Activated T-helper 17 cell treated with anti-CD3 and anti-CD28 coated beads, Interleukin-2, amount 50 U/mL, for 72 hours (primary cell): ENCODE measurements at regions not wholly inside any gene's neighbourhood (a gene's known extent, or its start where the extent isn't known, plus 50 kb on each side); places are given as distances from the start of the nearest gene placed in this dataset.

ENCODE experiments used
- ATAC-seq: fragments of 150-1000 bp; cut with Tn5 transposase; replicated peaks from 2 replicates; pipeline ENCODE4 v1.10.0; 2021; ENCODE audit warnings: mild to moderate bottlenecking, moderate library complexity
- H3K27ac Mint-ChIP-seq: one replicate; pipeline ENCODE4 v1.8.0; 2022; ENCODE audit warnings: mixed read lengths
- H3K27me3 Mint-ChIP-seq: one replicate; pipeline ENCODE4 v1.8.0; 2022; ENCODE audit warnings: mixed read lengths
- H3K36me3 Mint-ChIP-seq: one replicate; pipeline ENCODE4 v1.8.0; 2022; ENCODE audit warnings: low read depth, mild to moderate bottlenecking, mixed read lengths
- H3K4me1 Mint-ChIP-seq: one replicate; pipeline ENCODE4 v1.8.0; 2022; ENCODE audit warnings: mixed read lengths
- H3K4me3 Mint-ChIP-seq: one replicate; pipeline ENCODE4 v1.8.0; 2022; ENCODE audit warnings: mild to moderate bottlenecking, mixed read lengths
- H3K9me3 Mint-ChIP-seq: one replicate; pipeline ENCODE4 v1.8.0; 2022; ENCODE audit warnings: mixed read lengths

DNA sequence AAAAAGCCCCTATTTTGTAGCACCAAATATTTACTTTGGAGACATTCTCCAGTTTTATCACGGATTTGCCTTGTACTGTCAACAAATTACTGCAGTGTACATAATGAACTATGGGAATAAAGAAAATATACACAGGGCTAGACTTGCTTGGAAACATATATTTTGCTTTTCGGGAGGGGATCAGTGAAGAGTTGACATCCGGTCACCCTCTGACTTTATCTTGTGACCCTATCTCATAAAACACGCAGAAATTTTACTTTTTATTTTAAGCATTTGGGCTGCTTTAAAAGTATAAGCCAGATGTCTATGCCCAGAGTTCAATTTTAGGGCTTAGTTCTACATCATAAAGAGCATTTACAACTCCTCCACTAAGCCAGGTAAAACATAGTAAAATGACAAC is 630.7 kb downstream of the TOX3 start:
- Mint-ChIP-seq H3K27ac (no peak overlapping the region), H3K27me3 (no peaks in the 10 kb centered on the region), H3K4me1 (no peaks in the 10 kb centered on the region), H3K4me3 (no peak overlapping the region), H3K36me3 (no peaks in the 10 kb centered on the region), H3K9me3 (peaks cover 16% of the 10 kb centered on the region)
- ATAC-seq = no peak

DNA sequence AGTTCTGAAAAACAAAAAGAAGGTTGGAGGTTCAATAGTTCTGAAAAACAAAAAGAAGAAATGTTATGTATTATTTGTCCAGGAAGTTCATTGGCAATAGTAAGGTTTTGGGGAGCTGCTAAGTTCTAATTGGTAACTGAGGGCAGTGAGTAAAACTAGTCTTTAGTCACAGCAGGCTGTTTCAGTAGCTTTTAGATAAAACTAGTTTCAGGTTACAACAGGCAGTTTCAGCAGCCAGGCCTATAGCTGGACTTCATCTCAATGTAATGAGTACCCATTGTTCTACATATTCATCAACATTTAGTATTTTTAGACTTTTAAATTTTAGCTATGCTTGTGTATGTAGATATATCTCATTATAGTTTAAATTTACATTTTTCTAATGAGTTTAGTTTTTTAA is 639.3 kb downstream of the TOX3 start:
- no peaks in the 10 kb centered on the region for H3K4me1 Mint-ChIP-seq
- H3K36me3 Mint-ChIP-seq = no peaks in the 10 kb centered on the region
- H3K9me3 Mint-ChIP-seq = peaks cover 7% of the 10 kb centered on the region
- no peak overlapping the region for H3K4me3 Mint-ChIP-seq
- no peak for ATAC-seq
- H3K27me3 Mint-ChIP-seq = no peaks in the 10 kb centered on the region
- H3K27ac Mint-ChIP-seq = no peak overlapping the region

DNA sequence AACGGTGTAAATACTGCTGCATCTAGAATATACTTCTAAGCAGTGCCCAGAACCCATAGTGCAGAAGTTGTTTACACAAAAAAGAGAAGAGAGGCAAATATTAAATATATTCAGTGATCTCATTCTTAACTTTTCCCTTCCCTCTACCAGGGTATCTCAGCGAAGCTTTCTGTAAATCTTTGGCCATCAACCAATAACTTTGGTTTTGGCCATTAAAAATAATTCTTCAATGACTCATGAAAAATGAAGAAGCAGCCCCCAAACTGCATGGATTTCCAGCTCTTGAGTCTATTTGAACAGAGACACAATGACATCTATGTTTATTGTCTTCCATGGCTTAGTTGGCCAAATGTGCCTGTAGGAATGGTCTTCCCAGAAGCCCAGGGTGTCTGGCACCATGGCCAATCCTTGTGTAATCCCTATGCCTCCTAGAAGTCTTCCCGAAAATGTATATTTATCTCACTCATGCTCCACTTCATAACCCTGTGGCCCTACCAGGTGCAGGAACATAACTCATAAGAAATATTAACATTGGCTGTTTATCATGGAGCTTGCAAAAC is 646.6 kb downstream of the TOX3 start:
- peaks cover 17% of the 10 kb centered on the region for H3K9me3 Mint-ChIP-seq
- no peaks in the 10 kb centered on the region for H3K4me1 Mint-ChIP-seq
- no peaks in the 10 kb centered on the region for H3K27me3 Mint-ChIP-seq
- no peak overlapping the region for H3K4me3 Mint-ChIP-seq
- H3K27ac Mint-ChIP-seq = no peak overlapping the region
- ATAC-seq = no peak
- no peaks in the 10 kb centered on the region for H3K36me3 Mint-ChIP-seq

DNA sequence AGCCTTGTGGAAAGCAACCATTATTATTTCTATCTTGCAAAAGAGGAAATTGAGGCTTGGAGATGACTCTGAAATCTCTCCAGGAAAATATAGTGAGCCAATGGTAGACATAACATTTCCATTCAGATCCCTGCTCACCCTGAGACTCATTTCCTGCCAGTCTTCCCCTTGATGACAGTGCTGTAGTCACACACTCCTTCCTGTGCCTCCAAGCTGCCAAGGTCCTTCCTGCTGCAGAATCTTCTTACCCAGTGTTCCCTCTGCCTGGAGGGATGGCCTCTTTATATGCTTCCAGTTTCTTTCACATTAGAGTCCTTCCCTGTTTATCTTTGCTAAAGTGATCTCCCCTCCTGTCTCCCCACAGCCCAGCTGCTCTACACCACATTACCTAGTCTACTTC is 648.1 kb downstream of the TOX3 start:
- no peak for ATAC-seq
- H3K4me3 Mint-ChIP-seq = no peak overlapping the region
- H3K36me3 Mint-ChIP-seq = no peaks in the 10 kb centered on the region
- H3K4me1 Mint-ChIP-seq = no peaks in the 10 kb centered on the region
- peaks cover 14% of the 10 kb centered on the region for H3K9me3 Mint-ChIP-seq
- no peak overlapping the region for H3K27ac Mint-ChIP-seq
- no peaks in the 10 kb centered on the region for H3K27me3 Mint-ChIP-seq

DNA sequence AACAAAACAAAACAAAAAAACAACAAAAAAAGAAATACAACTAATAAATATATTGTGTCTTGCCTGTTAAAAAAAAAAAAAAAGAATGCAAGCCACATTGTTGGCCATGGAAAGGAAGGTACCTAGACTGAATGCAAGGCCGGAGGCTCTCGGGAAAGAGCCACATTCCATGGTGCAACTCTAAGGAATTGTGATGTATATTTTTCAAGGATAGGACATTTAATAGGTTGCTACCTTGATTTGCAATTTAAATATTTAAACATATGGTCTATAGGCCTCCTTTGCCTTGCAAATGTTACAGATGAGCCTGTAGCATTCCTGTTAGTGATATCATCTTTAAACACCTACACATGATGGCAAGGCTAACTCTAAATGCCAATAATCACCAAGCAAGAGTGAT is 650.9 kb downstream of the TOX3 start:
- H3K4me1 Mint-ChIP-seq = no peaks in the 10 kb centered on the region
- peaks cover 10% of the 10 kb centered on the region for H3K9me3 Mint-ChIP-seq
- H3K27me3 Mint-ChIP-seq = no peaks in the 10 kb centered on the region
- H3K36me3 Mint-ChIP-seq = no peaks in the 10 kb centered on the region
- ATAC-seq = no peak
- no peak overlapping the region for H3K4me3 Mint-ChIP-seq
- H3K27ac Mint-ChIP-seq = no peak overlapping the region

DNA sequence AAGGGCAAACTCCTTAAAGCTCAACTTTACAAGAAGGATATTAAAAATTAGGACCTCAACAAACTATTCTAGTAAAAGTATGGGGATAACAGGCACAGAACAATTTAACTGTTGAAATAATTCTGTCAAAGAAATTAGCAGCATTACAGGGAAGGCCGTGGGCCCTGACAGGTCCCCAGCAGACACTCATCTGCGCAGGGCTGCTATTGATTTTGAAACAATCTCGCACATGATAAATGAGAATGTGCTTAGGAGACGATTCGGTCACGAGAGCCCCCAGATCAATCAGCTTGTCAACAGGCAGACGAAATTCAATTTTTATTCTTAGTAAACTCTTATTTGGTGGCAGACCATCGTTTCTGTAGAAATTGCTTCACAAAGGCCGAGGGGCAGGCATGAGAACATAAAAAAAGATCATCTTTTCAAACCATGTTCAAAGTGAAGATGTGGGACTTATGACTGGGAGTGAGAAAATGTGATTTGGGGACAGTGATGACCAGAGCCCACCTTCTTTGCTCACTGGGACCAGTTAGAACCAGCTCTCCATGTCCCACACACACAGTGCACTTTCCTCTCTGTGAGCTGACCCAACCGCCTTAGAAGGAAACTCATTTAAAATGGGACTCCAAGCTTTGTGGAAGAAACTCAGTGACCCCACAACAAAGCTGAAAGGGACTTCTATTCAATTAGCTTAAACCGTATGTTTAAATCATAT is 654.5 kb downstream of the TOX3 start:
- Mint-ChIP-seq H3K9me3 (peaks cover 5% of the 10 kb centered on the region), H3K36me3 (no peaks in the 10 kb centered on the region), H3K4me3 (no peak overlapping the region), H3K27me3 (no peaks in the 10 kb centered on the region), H3K4me1 (no peaks in the 10 kb centered on the region), H3K27ac (no peak overlapping the region)
- no peak for ATAC-seq

DNA sequence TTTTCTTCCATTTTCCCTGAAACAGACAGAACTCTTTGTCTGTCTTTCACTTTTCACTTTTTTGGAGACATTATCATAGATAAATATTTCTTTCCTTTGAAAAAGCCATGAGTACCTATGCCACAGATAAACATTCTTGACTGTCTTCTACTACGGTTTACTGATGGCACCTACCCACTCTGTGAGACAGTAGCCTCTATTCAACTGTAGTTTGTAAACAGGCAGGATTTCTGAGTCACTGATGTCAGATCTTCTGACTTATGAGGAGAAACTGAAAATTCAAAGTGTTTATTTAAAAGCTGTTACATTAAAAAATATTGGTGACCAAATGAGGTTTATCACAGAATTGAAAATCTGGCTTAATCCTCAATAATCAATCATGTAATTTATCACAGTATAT is 658.4 kb downstream of the TOX3 start:
- H3K27me3 Mint-ChIP-seq = no peaks in the 10 kb centered on the region
- peaks cover 5% of the 10 kb centered on the region for H3K9me3 Mint-ChIP-seq
- H3K4me1 Mint-ChIP-seq = no peaks in the 10 kb centered on the region
- no peak overlapping the region for H3K27ac Mint-ChIP-seq
- ATAC-seq = no peak
- H3K36me3 Mint-ChIP-seq = no peaks in the 10 kb centered on the region
- no peak overlapping the region for H3K4me3 Mint-ChIP-seq

- no peaks in the 10 kb centered on the region for H3K4me1 Mint-ChIP-seq
- H3K27me3 Mint-ChIP-seq = no peaks in the 10 kb centered on the region
- H3K9me3 Mint-ChIP-seq = peaks cover under 1% of the 10 kb centered on the region
- H3K36me3 Mint-ChIP-seq = no peaks in the 10 kb centered on the region
- no peak for ATAC-seq
- no peak overlapping the region for H3K27ac Mint-ChIP-seq
- H3K4me3 Mint-ChIP-seq = no peak overlapping the region
Measured at GRCh38 chr16:51888016-51888415, 658.9 kb downstream of the TOX3 start.

- Mint-ChIP-seq H3K36me3 (no peaks in the 10 kb centered on the region), H3K4me1 (no peaks in the 10 kb centered on the region), H3K4me3 (no peak overlapping the region), H3K27me3 (no peaks in the 10 kb centered on the region), H3K9me3 (peaks cover 1% of the 10 kb centered on the region), H3K27ac (no peak overlapping the region)
- ATAC-seq = no peak
Measured at GRCh38 chr16:51886456-51886855, 660.5 kb downstream of the TOX3 start.

- Mint-ChIP-seq H3K4me1 (no peaks in the 10 kb centered on the region), H3K4me3 (no peak overlapping the region), H3K36me3 (no peaks in the 10 kb centered on the region), H3K27me3 (no peaks in the 10 kb centered on the region), H3K9me3 (peaks cover 5% of the 10 kb centered on the region), H3K27ac (no peak overlapping the region)
- ATAC-seq = no peak
Measured at GRCh38 chr16:51884773-51885172, 662.2 kb downstream of the TOX3 start.

- H3K27ac Mint-ChIP-seq = no peak overlapping the region
- ATAC-seq = no peak
- H3K27me3 Mint-ChIP-seq = no peaks in the 10 kb centered on the region
- H3K9me3 Mint-ChIP-seq = peaks cover 5% of the 10 kb centered on the region
- no peak overlapping the region for H3K4me3 Mint-ChIP-seq
- H3K4me1 Mint-ChIP-seq = no peaks in the 10 kb centered on the region
- no peaks in the 10 kb centered on the region for H3K36me3 Mint-ChIP-seq
Measured at GRCh38 chr16:51881731-51882130, 665.2 kb downstream of the TOX3 start.

DNA sequence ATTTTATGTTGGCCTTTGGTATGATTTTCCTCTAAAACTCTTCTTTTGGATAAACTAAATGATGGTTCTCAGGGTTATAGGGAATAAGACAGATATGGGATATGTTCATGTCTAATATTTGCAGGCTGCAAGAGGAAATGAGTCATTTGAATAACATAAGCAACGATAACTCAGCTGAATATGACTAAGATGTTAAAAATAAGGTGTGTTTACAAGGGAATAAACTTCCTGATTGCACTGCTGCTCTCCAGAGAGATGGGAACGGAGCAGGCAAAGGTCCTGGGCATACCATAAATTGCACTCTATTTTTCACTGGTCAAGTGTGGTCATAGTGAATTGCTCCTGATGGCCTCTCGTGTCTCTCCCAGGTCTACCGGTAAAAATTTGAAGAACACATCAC is 666.2 kb downstream of the TOX3 start:
- Mint-ChIP-seq H3K27ac (no peak overlapping the region), H3K27me3 (no peaks in the 10 kb centered on the region)

DNA sequence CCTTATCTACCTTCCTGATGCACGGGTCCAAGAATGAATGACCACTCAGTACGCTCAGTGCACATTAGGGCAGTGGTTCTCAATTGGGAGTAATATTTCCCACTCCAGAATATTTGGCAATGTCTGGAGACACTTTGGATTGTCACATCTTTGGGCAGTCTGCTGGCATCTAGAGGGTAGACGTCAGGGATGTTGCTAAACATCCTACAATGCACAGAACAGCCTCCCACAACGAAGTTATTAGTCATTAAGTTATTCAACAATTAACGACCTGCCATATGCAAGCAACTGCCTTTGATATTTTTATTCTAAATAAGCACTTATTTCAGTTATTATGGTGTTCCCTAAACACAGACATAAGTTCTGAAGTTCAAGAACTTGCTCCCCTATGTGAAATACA is 669.3 kb downstream of the TOX3 start:
- Mint-ChIP-seq H3K27me3 (no peaks in the 10 kb centered on the region), H3K36me3 (no peaks in the 10 kb centered on the region), H3K27ac (no peak overlapping the region), H3K4me1 (no peaks in the 10 kb centered on the region), H3K9me3 (peaks cover 13% of the 10 kb centered on the region), H3K4me3 (no peak overlapping the region)
- ATAC-seq = no peak

More for the DNA sequence above, 666.2 kb downstream of the TOX3 start:
- Mint-ChIP-seq H3K4me3 (no peak overlapping the region), H3K9me3 (peaks cover 5% of the 10 kb centered on the region), H3K36me3 (no peaks in the 10 kb centered on the region), H3K4me1 (no peaks in the 10 kb centered on the region)
- ATAC-seq = no peak

GRCh38 chr16:51876934-51877333 is 670.0 kb downstream of the TOX3 start:
- no peaks in the 10 kb centered on the region for H3K4me1 Mint-ChIP-seq
- ATAC-seq = no peak
- H3K9me3 Mint-ChIP-seq = peaks cover 13% of the 10 kb centered on the region

GRCh38 chr16:51876601-51876875 is 670.4 kb downstream of the TOX3 start:
- no peak for ATAC-seq
- Mint-ChIP-seq H3K27ac (no peak overlapping the region), H3K27me3 (no peaks in the 10 kb centered on the region), H3K4me3 (no peak overlapping the region), H3K36me3 (no peaks in the 10 kb centered on the region), H3K9me3 (peaks cover 15% of the 10 kb centered on the region), H3K4me1 (no peaks in the 10 kb centered on the region)

More at GRCh38 chr16:51876934-51877333, 670.0 kb downstream of the TOX3 start:
- Mint-ChIP-seq H3K4me3 (no peak overlapping the region), H3K27me3 (no peaks in the 10 kb centered on the region), H3K36me3 (no peaks in the 10 kb centered on the region), H3K27ac (no peak overlapping the region)
